ENCODE measurements at regions not wholly inside any gene's neighbourhood (a gene's known extent, or its start where the extent isn't known, plus 50 kb on each side); places are given as distances from the start of the nearest gene placed in this dataset.

GRCh38 chr22:48559647-48560388 lies 1267.9 kb downstream of the BRD1 start:
- no peak for TF ChIP-seq EZH2phosphoT487 (IDR thresholded peaks at IDR 0.05; ENCODE audit: insufficient read depth, low read depth)
- TF ChIP-seq EZH2 (IDR thresholded peaks at IDR 0.05; ENCODE audit: insufficient read depth, poor library complexity, severe bottlenecking): no peak
